22Rv1 (cell line): ENCODE measurements at regions not wholly inside any gene's neighbourhood (a gene's known extent, or its start where the extent isn't known, plus 50 kb on each side); places are given as distances from the start of the nearest gene placed in this dataset.

Experiments used
- H3K27ac ChIP-seq: fragments of 450-650 bp; 2 replicates; pipeline ENCODE4 v1.5.1; 2017
- ZFX ChIP-seq: fragments of 450-650 bp; IDR thresholded peaks from 2 replicates; pipeline ENCODE4 v1.6.1; 2017; ENCODE audit warnings: antibody characterized with exemption, borderline replicate concordance
- TF ChIP-seq, protein P1 (sequence below): fragments of 450-650 bp; IDR thresholded peaks from 2 replicates; pipeline ENCODE4 v1.5.1; 2017; ENCODE audit warnings: mild to moderate bottlenecking

DNA sequence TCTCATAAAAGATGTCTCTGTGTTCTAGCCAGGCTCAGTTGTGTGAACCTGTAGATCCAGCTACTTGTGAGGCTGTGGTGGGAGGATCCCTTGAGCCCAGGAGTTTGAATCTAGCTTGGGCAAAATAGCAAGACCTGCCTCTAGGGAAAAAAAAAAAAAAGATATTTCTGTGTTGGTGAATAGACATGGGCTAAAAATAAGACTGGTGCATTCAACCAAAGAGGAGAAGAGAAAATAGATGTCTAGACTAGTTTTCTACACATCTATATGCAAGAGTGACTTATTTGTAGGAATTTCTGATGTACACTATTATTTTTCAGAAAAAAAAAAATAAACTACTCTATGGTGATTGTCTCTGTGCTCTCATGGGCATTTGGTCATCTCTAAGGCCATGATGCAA, 555.1 kb downstream of the BCL11A start:
- no peak overlapping the region for H3K27ac ChIP-seq
- no peak for TF ChIP-seq ZFX
- TF ChIP-seq, protein P1, sequence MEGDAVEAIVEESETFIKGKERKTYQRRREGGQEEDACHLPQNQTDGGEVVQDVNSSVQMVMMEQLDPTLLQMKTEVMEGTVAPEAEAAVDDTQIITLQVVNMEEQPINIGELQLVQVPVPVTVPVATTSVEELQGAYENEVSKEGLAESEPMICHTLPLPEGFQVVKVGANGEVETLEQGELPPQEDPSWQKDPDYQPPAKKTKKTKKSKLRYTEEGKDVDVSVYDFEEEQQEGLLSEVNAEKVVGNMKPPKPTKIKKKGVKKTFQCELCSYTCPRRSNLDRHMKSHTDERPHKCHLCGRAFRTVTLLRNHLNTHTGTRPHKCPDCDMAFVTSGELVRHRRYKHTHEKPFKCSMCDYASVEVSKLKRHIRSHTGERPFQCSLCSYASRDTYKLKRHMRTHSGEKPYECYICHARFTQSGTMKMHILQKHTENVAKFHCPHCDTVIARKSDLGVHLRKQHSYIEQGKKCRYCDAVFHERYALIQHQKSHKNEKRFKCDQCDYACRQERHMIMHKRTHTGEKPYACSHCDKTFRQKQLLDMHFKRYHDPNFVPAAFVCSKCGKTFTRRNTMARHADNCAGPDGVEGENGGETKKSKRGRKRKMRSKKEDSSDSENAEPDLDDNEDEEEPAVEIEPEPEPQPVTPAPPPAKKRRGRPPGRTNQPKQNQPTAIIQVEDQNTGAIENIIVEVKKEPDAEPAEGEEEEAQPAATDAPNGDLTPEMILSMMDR = no peak

DNA sequence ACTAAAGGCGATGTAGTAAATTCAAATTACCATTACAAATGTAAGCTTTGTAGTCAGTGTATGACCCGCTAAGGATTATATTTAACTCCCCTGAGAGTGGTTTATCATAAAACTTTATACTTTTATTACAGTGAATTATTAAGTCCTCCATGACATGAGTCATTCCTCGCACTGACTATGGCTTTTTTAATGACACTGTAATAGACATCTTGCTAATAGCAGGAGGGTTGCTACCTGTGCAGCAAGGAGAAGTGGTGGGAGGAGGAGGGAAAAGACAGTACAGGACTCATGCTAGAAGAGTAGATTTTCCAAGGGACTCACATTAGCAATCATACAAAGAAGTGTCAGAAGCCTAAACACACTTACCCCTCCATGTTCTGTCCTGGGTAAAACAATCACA, 556.1 kb downstream of the BCL11A start:
- TF ChIP-seq, protein P1 = no peak
- TF ChIP-seq ZFX = no peak
- no peak overlapping the region for H3K27ac ChIP-seq

DNA sequence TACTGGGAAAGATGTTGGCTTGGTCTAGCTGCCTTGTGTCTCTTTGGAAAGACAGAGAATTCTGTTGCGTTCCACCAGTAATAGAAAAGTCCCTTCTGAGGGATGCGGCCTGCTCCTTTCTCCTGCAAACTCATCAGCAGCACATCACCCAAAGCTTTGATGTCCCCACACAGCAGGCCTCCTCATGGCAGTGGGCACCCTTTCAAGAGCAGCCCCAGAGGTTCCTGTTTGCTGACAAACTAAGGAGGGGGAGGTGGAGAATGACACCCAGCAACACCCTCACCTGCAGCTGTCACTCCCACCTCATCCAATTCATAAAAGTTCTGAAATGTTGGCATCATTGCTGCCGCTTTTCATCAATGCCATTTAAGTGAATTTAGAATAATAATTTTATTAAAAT, 556.6 kb downstream of the BCL11A start:
- TF ChIP-seq, protein P1 = no peak
- TF ChIP-seq ZFX = no peak
- no peak overlapping the region for H3K27ac ChIP-seq

DNA sequence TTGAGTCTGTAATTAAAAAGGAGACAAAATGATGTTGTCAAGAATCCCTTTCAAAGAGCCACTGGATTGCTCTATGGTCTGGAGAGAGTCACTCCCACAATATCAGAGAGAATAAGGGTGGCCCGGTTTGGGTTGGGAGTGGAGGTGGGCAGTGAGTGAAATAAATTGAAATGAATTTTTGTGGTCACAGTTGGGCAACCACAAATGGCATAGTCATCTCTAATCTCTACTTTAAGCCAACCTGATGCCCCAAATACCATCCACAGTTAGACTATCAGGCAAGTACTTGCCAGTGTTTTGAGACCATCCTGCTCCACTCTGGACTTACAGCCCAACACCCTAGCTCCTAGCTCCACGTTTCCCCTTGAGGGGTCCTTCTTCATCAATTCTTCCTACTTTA, 559.7 kb downstream of the BCL11A start:
- no peak overlapping the region for H3K27ac ChIP-seq
- no peak for TF ChIP-seq ZFX
- TF ChIP-seq, protein P1 = no peak

DNA sequence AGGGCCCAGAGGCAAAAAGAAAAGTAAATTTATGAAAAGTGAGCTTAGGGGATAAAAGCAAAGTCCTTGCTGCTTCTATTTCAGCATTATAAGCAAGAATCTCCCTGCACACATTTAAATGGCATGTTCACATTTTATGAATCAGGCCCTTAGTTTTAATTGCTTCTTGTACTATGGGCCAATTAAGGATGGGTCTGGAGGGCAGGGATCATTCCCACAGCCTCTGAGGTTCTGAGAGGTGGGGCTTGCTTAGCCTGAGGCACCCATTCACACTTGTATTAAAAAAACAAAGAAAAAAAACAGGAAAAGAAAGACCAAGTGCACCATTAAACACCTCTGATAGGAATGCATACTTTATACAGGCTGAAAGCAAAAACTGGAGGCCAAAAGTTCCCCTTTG, 565.1 kb downstream of the BCL11A start:
- H3K27ac ChIP-seq = no peak overlapping the region
- TF ChIP-seq, protein P1 = no peak
- no peak for TF ChIP-seq ZFX

DNA sequence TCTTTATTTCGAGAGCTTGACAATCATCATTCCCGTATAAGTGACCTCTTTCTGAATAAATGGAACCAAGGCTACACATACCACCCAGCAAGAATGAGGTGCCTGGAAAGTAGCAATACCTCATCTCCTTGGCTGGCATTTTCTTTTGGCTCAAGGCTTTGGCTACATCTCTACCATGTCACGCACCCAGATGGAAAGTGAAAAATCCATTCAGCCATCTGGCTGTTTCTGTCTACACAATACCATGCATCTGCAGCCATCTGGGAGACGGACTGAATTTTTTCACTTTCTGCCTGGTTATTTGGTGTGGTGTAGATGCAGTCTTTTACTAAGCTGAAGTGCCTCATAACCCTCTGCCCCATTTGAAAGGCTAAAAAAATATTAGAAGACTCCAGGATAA, 566.9 kb downstream of the BCL11A start:
- TF ChIP-seq ZFX = no peak
- TF ChIP-seq, protein P1 = no peak
- no peak overlapping the region for H3K27ac ChIP-seq

DNA sequence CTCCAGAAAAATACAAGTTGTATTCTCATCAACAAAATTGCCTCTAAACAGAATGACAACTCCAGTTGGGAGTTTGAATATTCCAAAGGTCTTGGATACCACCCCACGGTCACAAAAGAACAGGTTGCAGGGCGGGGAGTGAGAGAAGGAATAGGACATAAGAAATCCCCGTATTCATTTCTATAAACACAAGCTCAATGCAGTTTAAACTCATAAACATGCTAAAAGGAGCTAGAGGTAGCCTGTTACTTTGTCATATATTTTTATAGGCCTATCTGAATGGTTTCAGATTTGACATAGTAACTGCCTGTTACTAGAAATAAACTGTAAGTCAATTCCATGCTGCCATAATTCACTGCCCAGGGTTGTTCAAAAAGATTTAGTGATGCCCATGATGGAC, 567.5 kb downstream of the BCL11A start:
- TF ChIP-seq, protein P1 = no peak
- no peak for TF ChIP-seq ZFX
- H3K27ac ChIP-seq = no peak overlapping the region
